Erythroblast (primary cell): ENCODE measurements at regions not wholly inside any gene's neighbourhood (a gene's known extent, or its start where the extent isn't known, plus 50 kb on each side); places are given as distances from the start of the nearest gene placed in this dataset.

ENCODE experiments used
- DNase-seq, 2 experiments: peaks; one replicate each; lab custom pipeline; 2025; lab: John Stamatoyannopoulos, UW
- GATA1 ChIP-seq: IDR thresholded peaks from 2 replicates; pipeline ENCODE4 v1.6.1; 2011; ENCODE audit warnings: low read depth, mild to moderate bottlenecking, control low read depth, low read length, moderate library complexity
- POLR2A ChIP-seq: IDR thresholded peaks from 2 replicates; pipeline ENCODE4 v1.6.1; 2011; ENCODE audit warnings: mild to moderate bottlenecking, low read length

DNA sequence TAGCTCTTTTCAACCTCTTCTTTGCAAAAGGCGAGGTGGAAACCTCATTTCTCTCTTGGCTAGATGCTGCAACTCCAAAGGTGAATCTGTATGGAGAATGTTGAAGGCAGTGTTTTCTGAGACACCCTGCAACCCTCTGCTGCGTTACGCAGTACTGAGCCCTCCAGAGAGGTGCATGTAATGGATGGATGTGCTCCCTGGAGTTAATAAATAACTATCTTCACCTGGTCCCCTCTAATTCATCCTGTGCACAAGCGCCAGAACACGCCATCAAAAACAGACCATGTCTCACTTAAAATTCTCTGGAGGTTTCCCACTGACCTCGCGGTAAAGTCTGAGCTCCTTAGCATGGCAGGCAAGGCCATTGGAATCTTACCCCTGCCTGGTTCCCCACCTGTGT is 234.4 kb upstream of the PWP1 start:
- no peak for TF ChIP-seq POLR2A
- TF ChIP-seq GATA1 = no peak
- DNase-seq = no peak

DNA sequence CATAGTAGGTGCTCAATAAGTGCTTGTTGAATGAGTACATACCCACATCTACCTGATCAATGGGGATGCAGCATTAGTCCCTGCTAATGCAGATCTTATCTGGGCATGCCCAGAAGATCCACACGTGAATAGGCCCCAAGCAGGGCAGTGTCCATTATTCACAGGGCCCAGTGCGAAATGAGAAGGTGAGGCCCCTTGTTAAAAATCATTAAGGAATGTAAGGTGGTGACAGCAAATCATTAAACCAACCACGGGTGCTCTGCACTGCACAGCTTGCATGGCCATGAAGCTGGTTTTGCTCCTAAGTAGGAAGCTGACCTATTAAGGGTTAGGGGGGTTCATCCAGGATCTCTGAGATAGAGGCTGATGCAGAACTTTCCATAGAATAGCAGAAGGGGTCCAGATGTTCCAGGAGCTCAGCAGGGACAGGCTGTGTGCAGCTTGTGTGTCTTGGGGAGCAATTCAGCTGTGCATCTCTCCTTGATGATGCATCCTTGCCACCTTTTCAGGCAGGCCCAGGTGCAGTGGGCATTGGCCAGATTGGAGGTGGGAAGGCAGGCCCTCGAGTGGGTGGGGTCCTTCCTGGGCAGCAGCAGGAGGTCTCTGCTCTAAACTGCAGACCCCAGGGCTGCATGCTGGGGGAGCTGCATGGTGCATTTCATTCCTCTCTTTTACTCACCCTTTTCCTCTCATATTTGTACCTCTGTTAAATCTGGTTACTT is 231.3 kb upstream of the PWP1 start:
- TF ChIP-seq GATA1 = no peak
- TF ChIP-seq POLR2A = no peak
- no peak for DNase-seq

DNA sequence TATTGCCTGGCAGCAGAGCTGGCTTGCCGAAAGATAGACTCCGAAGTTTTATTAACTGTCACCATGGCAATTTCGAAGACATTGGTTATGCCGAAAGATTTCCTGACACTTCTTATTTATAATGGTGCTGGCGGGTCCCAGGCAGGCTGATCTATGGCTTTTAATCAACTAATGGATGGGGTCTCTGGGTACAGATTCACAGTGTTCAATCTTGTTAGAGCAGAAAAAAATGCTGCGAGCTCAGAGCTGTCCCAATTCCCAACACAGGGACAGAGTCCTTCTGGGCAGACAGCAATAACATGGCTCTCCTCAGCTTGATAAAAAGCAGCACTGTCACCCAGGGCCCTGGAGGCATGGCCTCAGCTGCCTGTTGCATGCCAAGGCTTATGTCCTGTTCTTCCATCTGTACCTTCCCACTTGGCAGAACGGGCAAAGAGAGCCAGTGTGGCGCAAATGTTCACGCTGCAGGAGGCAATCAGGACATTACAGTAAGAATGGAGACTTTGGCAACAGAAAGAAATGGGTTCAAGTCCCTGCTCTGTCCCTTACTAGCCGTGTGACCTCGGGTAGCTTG is 228.2 kb upstream of the PWP1 start:
- DNase-seq = no peak
- TF ChIP-seq POLR2A (no peak), GATA1 (no peak)

DNA sequence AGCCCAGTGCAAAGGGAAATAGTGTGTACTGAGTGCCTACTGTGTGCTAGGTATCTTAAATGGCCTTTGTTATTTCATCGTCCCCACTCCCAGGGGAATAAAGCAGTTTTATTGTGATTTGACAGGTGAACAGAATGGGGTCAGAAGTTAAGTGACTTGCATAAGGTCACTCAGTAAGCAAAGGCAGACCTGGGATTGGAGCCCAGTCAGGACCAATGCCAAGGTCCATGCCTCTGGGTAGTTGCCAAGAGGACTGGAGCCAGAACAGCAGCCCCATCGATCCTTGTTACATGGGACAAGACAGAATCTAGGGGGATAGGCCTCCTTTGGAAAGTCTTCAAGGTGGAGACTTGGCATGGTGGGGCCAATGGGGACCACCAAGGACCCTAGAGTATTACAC is 227.4 kb upstream of the PWP1 start:
- no peak for TF ChIP-seq POLR2A
- no peak for TF ChIP-seq GATA1
- no peak for DNase-seq

DNA sequence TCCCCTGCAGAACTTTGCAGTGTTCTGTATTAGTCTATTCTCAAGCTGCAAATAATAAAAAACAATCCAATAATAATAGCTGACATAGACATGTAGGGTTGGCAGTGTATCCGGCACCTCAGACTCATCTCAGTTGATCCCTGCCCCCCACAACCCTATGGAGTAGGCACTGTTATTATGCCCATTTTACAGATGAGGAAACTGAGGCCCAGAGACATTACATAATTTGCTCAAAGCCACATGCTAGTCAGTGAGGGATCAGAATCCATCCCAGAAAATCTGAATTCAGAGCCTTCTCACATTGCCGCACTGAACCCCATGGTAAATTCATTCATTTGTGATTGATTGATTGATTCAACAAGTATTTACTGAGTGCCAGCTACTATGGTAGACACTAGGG is 226.6 kb upstream of the PWP1 start:
- DNase-seq = no peak
- TF ChIP-seq GATA1 = no peak

DNA sequence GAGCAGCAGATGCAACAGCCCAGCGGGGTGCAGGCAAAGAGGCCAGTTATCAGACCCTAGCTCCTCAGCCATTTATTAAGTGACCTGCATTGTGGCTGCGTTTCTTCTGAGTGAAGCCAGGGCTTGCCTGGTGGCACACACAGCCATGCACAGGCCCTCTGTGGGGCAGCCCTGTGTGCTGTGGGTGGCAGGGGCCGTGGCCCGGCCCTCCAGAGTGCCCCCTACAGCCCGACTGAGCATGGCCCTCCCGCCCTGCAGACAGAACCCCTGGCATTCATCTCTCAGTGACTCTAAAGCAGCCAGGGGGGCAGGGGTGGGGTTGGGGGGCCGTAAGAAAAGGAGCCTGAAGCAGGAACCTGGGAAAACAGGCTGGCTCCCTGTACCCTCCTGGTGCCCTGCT is 226.0 kb upstream of the PWP1 start:
- TF ChIP-seq GATA1 = no peak
- no peak for TF ChIP-seq POLR2A

DNA sequence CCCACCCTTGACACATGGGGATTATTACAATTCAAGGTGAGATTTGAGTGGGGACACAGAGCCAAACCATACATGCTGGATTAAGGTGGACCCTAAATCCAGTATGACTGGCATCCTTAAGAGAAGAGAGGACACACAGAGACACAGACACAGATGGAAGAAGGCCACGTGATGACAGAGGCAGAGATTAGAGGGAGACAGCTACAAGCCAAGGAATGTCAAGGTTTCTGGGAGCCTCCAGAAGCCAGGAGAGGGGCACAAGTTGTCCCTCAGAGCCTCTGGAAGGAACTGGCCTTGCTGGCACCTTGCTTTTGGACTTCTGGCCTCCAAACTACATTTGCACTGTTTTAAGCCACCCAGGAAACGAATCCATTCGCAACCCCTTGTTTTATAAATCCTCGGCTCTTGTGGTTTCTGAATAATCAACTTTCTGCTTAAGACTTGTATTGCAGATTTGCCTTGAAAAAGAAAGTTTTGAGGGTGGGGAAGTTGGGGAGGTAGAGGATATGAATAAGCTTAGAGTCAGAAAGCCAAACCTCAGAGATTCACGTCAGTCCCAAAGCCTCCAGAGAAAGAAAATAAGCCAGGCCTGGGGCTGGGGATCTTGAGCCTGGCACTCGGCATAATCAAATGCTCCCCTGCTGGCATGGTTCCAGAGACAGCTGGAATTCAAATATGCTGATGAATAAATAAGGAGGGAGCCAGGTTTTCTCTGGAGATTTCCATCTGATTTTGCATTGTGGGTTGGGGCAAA is 224.2 kb upstream of the PWP1 start:
- TF ChIP-seq POLR2A (no peak), GATA1 (no peak)
- no peak for DNase-seq

More for the DNA sequence above, 226.0 kb upstream of the PWP1 start:
- DNase-seq = no peak

DNA sequence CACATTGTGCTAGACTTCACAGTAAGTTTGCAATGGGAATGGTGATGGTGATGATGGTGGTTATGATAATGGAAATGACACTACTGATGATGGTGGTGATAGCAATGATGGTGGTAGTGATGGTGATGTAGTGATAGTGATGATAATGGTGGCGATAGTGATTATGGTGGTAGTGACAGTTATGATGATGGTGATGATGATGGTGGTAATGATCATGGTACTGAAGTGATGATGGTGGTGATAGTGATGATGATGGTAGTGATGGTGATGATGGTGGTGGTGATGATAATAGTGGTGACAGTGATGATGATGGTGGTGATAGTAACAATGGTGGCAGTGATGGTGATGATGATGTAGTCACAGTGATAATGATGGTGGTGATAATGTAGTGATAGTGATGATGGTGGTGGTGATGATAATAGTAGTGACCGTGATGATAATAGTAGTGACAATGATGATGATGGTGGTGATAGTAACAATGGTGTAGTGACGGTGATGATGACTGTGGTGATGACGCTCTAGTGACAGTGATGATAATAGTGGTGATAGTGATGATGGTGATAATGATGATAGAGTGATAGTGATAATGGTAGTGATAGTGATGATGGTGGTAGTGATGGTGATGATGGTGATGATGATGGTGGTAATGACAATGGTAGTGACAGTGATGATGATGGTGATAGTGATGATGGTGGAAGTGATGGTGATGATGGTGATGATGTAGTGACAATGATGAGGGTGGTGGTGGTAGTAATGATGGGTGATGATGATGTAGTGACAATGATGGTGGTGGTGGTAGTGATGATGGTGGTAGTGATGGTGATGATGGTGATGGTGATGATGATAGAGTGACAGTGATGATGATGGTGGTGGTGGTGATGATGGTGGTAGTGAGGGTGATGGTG is 222.9 kb upstream of the PWP1 start:
- no peak for DNase-seq
- TF ChIP-seq GATA1 = no peak
- no peak for TF ChIP-seq POLR2A

DNA sequence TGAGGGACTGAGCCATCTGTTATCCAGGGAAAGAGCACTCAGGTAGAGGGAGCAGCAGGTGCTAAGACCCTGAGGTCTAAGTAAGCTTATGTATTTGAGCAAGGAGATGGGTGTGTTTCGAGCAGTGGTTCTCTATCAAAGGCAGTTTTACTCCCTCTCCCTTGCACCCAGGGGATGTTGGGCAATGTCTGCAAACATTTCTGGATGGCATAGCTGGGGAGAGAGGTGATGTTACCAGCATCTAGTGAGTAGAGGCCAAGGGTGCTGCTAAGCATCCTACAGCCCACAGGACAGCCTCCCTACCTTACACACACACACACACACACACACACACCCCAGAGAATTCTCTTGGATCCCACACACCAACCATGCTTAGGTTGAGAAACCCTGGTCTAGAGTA is 221.0 kb upstream of the PWP1 start:
- DNase-seq = no peak
- no peak for TF ChIP-seq POLR2A
- no peak for TF ChIP-seq GATA1

DNA sequence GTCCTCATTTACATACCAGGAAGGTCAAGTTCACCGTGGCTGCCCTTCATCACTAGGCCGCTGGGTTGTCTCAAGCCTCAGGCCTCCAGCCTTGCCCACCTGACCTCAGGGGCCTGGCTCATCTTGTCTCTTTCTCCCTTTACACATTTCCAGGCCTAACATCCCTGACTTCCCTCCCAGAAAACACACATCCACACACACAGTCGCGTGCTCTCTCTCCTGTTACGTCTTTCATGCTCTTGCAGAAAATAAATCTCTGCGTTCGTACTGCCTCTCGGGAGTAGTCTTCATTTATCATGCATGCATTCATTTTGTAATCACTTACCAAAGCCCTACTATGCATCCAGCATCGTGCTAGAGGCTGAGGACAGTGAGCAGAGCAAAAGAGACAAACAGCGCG is 220.0 kb upstream of the PWP1 start:
- DNase-seq = no peak
- no peak for TF ChIP-seq GATA1

DNA sequence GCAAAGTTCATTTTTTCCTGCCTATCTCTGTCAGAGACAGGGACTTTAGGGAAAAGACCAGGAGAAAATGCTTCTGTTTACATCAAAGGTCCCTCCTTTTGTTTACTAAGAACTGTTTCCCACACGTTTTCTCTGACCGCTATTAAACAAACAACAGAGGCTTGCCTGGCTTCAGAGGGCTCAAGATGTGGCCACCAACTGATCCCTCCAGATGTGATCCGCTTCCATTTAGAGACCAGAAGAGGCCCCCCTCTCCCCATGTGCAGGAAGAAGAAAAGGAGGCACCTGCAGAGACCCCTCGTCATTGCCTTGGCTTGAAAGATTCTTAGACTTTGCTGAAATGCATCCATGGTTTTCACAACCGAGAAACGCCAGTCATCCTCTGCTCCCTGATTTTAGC is 217.9 kb upstream of the PWP1 start:
- DNase-seq = no peak
- TF ChIP-seq POLR2A (no peak), GATA1 (no peak)

DNA sequence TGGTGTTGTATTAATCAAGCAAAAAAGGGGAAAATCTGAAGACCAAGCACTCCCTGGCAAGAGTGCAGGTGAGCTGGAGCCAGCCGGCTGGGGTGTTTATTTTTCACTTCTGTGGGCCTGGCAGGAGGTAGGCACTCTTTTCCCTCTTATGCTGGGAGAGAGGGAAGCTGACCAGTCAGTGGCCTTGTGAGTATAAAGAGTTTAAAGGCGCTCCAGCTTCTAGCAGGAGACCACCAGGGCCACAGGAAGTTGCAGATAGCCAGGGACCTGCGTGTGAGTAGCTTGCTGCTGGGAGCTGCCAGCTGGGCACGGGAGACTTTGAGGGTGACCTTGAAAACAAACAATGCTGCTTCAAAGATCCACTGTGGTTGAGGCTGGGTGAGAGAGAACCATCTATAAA is 217.4 kb upstream of the PWP1 start:
- TF ChIP-seq POLR2A = no peak
- no peak for TF ChIP-seq GATA1
- DNase-seq = no peak

DNA sequence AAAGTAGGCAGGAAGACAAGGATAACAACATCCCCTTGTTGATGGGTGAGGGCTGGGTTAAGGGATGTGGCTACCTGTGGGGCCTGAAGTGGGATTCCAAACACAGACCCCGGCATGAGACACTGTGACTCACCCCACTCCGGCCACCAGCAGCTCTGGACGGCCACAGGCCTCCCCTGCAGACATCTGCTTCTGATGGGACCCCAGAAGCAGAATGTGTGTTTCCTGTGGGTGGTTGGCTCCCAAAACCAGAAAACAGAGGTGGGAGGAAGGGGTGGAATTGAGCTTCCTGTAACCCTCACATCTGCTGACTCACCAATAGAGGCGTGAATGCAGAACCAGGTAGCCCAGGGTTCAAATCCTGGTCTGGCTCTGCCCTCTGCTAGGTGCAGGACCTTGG is 216.6 kb upstream of the PWP1 start:
- no peak for DNase-seq
- TF ChIP-seq POLR2A (no peak), GATA1 (no peak)

DNA sequence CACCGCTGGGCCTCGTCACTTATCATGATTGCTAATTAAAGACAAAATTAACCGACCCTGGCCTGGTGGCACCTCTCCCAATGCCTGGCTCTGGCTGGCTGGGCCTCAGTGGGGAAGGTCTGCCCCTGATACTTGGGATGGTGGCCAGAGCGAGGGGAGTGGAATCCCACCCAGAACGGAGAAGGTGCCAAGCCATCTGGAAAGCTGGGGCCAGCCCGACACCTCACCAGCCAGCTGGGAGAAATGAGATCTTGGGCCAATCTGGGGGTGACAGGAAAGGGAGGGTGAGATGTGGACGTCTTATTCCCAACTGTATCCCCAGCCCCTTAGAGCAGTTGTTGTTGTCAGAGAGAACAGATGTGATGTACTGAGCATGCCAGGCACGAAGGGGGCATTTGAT is 215.0 kb upstream of the PWP1 start:
- TF ChIP-seq GATA1 = no peak
- no peak for TF ChIP-seq POLR2A
- DNase-seq = no peak

DNA sequence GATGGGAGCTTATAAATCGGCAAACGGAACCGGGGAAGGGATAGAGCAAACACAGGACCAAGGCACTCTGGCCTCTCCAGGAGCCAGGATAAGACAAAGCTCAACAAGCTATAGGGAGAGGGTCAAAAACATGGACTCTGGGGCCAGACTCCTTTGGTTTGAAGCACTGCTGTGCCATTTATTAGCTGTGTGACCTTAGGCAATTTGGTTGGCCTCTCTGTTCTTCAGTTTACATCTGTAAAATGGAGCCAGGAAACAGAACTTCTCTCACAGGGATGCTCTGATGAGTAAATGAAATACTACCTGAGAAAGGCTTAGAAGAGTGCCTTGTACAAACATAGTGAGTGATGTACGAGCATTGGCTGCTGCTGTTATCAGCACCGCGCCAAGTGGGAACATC is 213.3 kb upstream of the PWP1 start:
- DNase-seq = no peak
- TF ChIP-seq GATA1 (no peak), POLR2A (no peak)
